ENCODE measurements at regions not wholly inside any gene's neighbourhood (a gene's known extent, or its start where the extent isn't known, plus 50 kb on each side); places are given as distances from the start of the nearest gene placed in this dataset.

- Histone ChIP-seq H3K36me3 (ENCODE audit: control insufficient read depth, insufficient read depth, low read length) (no peaks in the 10 kb centered on the region), H3K27me3 (ENCODE audit: control insufficient read depth, insufficient read depth, low read length) (no peaks in the 10 kb centered on the region), H3K9ac (ENCODE audit: low read depth, low read length) (no peak overlapping the region), H3K4me1 (ENCODE audit: control insufficient read depth, insufficient read depth, low read length) (no peaks in the 10 kb centered on the region), H3K9me3 (ENCODE audit: control insufficient read depth, insufficient read depth, low read length) (no peaks in the 10 kb centered on the region), H3K4me3 (ENCODE audit: low read depth, low read length) (no peak overlapping the region)
These were observed 335.2 kb upstream of the LRATD1 start for GRCh38 chr2:14297340-14297739.

GRCh38 chr2:14297906-14298305 lies 334.6 kb upstream of the LRATD1 start:
- Histone ChIP-seq H3K27me3 (ENCODE audit: control insufficient read depth, insufficient read depth, low read length) (no peaks in the 10 kb centered on the region), H3K4me1 (ENCODE audit: control insufficient read depth, insufficient read depth, low read length) (no peaks in the 10 kb centered on the region), H3K4me3 (ENCODE audit: low read depth, low read length) (no peak overlapping the region), H3K9ac (ENCODE audit: low read depth, low read length) (no peak overlapping the region), H3K36me3 (ENCODE audit: control insufficient read depth, insufficient read depth, low read length) (no peaks in the 10 kb centered on the region), H3K9me3 (ENCODE audit: control insufficient read depth, insufficient read depth, low read length) (no peaks in the 10 kb centered on the region)

- no peak overlapping the region for H3K9ac ChIP-seq (ENCODE audit: low read depth, low read length)
- H3K9me3 ChIP-seq (ENCODE audit: control insufficient read depth, insufficient read depth, low read length), result no peaks in the 10 kb centered on the region
- H3K4me3 ChIP-seq (ENCODE audit: low read depth, low read length), result no peak overlapping the region
- H3K36me3 ChIP-seq (ENCODE audit: control insufficient read depth, insufficient read depth, low read length), result no peaks in the 10 kb centered on the region
- H3K4me1 ChIP-seq (ENCODE audit: control insufficient read depth, insufficient read depth, low read length), result no peaks in the 10 kb centered on the region
- H3K27me3 ChIP-seq (ENCODE audit: control insufficient read depth, insufficient read depth, low read length), result no peaks in the 10 kb centered on the region
These were observed 331.2 kb upstream of the LRATD1 start for GRCh38 chr2:14301331-14301730.

- Histone ChIP-seq H3K27me3 (ENCODE audit: control insufficient read depth, insufficient read depth, low read length) (no peaks in the 10 kb centered on the region), H3K36me3 (ENCODE audit: control insufficient read depth, insufficient read depth, low read length) (no peaks in the 10 kb centered on the region), H3K9ac (ENCODE audit: low read depth, low read length) (no peak overlapping the region)
These were observed 329.0 kb upstream of the LRATD1 start for GRCh38 chr2:14303366-14304115.

GRCh38 chr2:14304326-14304725 lies 328.2 kb upstream of the LRATD1 start:
- no peak overlapping the region for H3K4me3 ChIP-seq (ENCODE audit: low read depth, low read length)
- no peaks in the 10 kb centered on the region for H3K36me3 ChIP-seq (ENCODE audit: control insufficient read depth, insufficient read depth, low read length)
- no peak overlapping the region for H3K9ac ChIP-seq (ENCODE audit: low read depth, low read length)
- H3K9me3 ChIP-seq (ENCODE audit: control insufficient read depth, insufficient read depth, low read length), result no peaks in the 10 kb centered on the region
- no peaks in the 10 kb centered on the region for H3K27me3 ChIP-seq (ENCODE audit: control insufficient read depth, insufficient read depth, low read length)
- no peaks in the 10 kb centered on the region for H3K4me1 ChIP-seq (ENCODE audit: control insufficient read depth, insufficient read depth, low read length)

More at GRCh38 chr2:14303366-14304115, 329.0 kb upstream of the LRATD1 start:
- Histone ChIP-seq H3K4me3 (ENCODE audit: low read depth, low read length) (no peak overlapping the region), H3K4me1 (ENCODE audit: control insufficient read depth, insufficient read depth, low read length) (no peaks in the 10 kb centered on the region), H3K9me3 (ENCODE audit: control insufficient read depth, insufficient read depth, low read length) (no peaks in the 10 kb centered on the region)

- H3K9me3 ChIP-seq (ENCODE audit: control insufficient read depth, insufficient read depth, low read length), result no peaks in the 10 kb centered on the region
- H3K36me3 ChIP-seq (ENCODE audit: control insufficient read depth, insufficient read depth, low read length), result no peaks in the 10 kb centered on the region
- H3K4me1 ChIP-seq (ENCODE audit: control insufficient read depth, insufficient read depth, low read length), result no peaks in the 10 kb centered on the region
- H3K27me3 ChIP-seq (ENCODE audit: control insufficient read depth, insufficient read depth, low read length), result no peaks in the 10 kb centered on the region
- no peak overlapping the region for H3K9ac ChIP-seq (ENCODE audit: low read depth, low read length)
- no peak overlapping the region for H3K4me3 ChIP-seq (ENCODE audit: low read depth, low read length)
These were observed 326.2 kb upstream of the LRATD1 start for GRCh38 chr2:14306268-14306861.

- Histone ChIP-seq H3K36me3 (ENCODE audit: control insufficient read depth, insufficient read depth, low read length) (no peaks in the 10 kb centered on the region), H3K4me3 (ENCODE audit: low read depth, low read length) (no peak overlapping the region), H3K4me1 (ENCODE audit: control insufficient read depth, insufficient read depth, low read length) (no peaks in the 10 kb centered on the region), H3K27me3 (ENCODE audit: control insufficient read depth, insufficient read depth, low read length) (no peaks in the 10 kb centered on the region), H3K9ac (ENCODE audit: low read depth, low read length) (no peak overlapping the region), H3K9me3 (ENCODE audit: control insufficient read depth, insufficient read depth, low read length) (no peaks in the 10 kb centered on the region)
These were observed 319.2 kb upstream of the LRATD1 start for GRCh38 chr2:14313341-14313740.

- H3K9ac ChIP-seq (ENCODE audit: low read depth, low read length), result no peak overlapping the region
- H3K27me3 ChIP-seq (ENCODE audit: control insufficient read depth, insufficient read depth, low read length), result no peaks in the 10 kb centered on the region
- H3K4me3 ChIP-seq (ENCODE audit: low read depth, low read length), result no peak overlapping the region
- H3K36me3 ChIP-seq (ENCODE audit: control insufficient read depth, insufficient read depth, low read length), result no peaks in the 10 kb centered on the region
- H3K9me3 ChIP-seq (ENCODE audit: control insufficient read depth, insufficient read depth, low read length), result no peaks in the 10 kb centered on the region
- no peaks in the 10 kb centered on the region for H3K4me1 ChIP-seq (ENCODE audit: control insufficient read depth, insufficient read depth, low read length)
These were observed 315.9 kb upstream of the LRATD1 start for GRCh38 chr2:14316594-14316993.

- H3K27me3 ChIP-seq (ENCODE audit: control insufficient read depth, insufficient read depth, low read length), result no peaks in the 10 kb centered on the region
These were observed 311.2 kb upstream of the LRATD1 start for GRCh38 chr2:14321357-14321756.

GRCh38 chr2:14322306-14322705 lies 310.2 kb upstream of the LRATD1 start:
- H3K4me1 ChIP-seq (ENCODE audit: control insufficient read depth, insufficient read depth, low read length), result no peaks in the 10 kb centered on the region
- no peaks in the 10 kb centered on the region for H3K9me3 ChIP-seq (ENCODE audit: control insufficient read depth, insufficient read depth, low read length)
- H3K4me3 ChIP-seq (ENCODE audit: low read depth, low read length), result no peak overlapping the region
- H3K36me3 ChIP-seq (ENCODE audit: control insufficient read depth, insufficient read depth, low read length), result no peaks in the 10 kb centered on the region
- H3K9ac ChIP-seq (ENCODE audit: low read depth, low read length), result no peak overlapping the region
- H3K27me3 ChIP-seq (ENCODE audit: control insufficient read depth, insufficient read depth, low read length), result no peaks in the 10 kb centered on the region

More at GRCh38 chr2:14321357-14321756, 311.2 kb upstream of the LRATD1 start:
- Histone ChIP-seq H3K9ac (ENCODE audit: low read depth, low read length) (no peak overlapping the region), H3K9me3 (ENCODE audit: control insufficient read depth, insufficient read depth, low read length) (no peaks in the 10 kb centered on the region), H3K4me1 (ENCODE audit: control insufficient read depth, insufficient read depth, low read length) (no peaks in the 10 kb centered on the region), H3K4me3 (ENCODE audit: low read depth, low read length) (no peak overlapping the region), H3K36me3 (ENCODE audit: control insufficient read depth, insufficient read depth, low read length) (no peaks in the 10 kb centered on the region)

GRCh38 chr2:14324308-14324707 lies 308.2 kb upstream of the LRATD1 start:
- Histone ChIP-seq H3K9ac (ENCODE audit: low read depth, low read length) (no peak overlapping the region), H3K27me3 (ENCODE audit: control insufficient read depth, insufficient read depth, low read length) (no peaks in the 10 kb centered on the region), H3K9me3 (ENCODE audit: control insufficient read depth, insufficient read depth, low read length) (no peaks in the 10 kb centered on the region), H3K4me1 (ENCODE audit: control insufficient read depth, insufficient read depth, low read length) (no peaks in the 10 kb centered on the region), H3K4me3 (ENCODE audit: low read depth, low read length) (no peak overlapping the region), H3K36me3 (ENCODE audit: control insufficient read depth, insufficient read depth, low read length) (no peaks in the 10 kb centered on the region)

GRCh38 chr2:14330884-14331283 lies 301.6 kb upstream of the LRATD1 start:
- Histone ChIP-seq H3K4me1 (ENCODE audit: control insufficient read depth, insufficient read depth, low read length) (peaks cover 4% of the 10 kb centered on the region), H3K9ac (ENCODE audit: low read depth, low read length) (no peak overlapping the region), H3K4me3 (ENCODE audit: low read depth, low read length) (no peak overlapping the region), H3K9me3 (ENCODE audit: control insufficient read depth, insufficient read depth, low read length) (no peaks in the 10 kb centered on the region), H3K27me3 (ENCODE audit: control insufficient read depth, insufficient read depth, low read length) (no peaks in the 10 kb centered on the region), H3K36me3 (ENCODE audit: control insufficient read depth, insufficient read depth, low read length) (no peaks in the 10 kb centered on the region)
